Ishikawa (cell line): ENCODE measurements at regions not wholly inside any gene's neighbourhood (a gene's known extent, or its start where the extent isn't known, plus 50 kb on each side); places are given as distances from the start of the nearest gene placed in this dataset.

Experiments used
- EGR1 ChIP-seq: IDR thresholded peaks from 2 replicates; pipeline ENCODE4 v1.6.1; 2012
- EP300 ChIP-seq: IDR thresholded peaks from 2 replicates; pipeline ENCODE4 v1.6.1; 2012; ENCODE audit warnings: borderline replicate concordance
- MAX ChIP-seq: IDR thresholded peaks from 2 replicates; pipeline ENCODE4 v1.6.1; 2012
- NFIC ChIP-seq: IDR thresholded peaks from 2 replicates; pipeline ENCODE4 v1.6.1; 2012
- RAD21 ChIP-seq: IDR thresholded peaks from 2 replicates; pipeline ENCODE4 v1.6.1; 2012; ENCODE audit warnings: low read depth
- REST ChIP-seq: IDR thresholded peaks from 2 replicates; pipeline ENCODE4 v1.6.1; 2012; ENCODE audit warnings: low read depth, mild to moderate bottlenecking
- TAF1 ChIP-seq: IDR thresholded peaks from 2 replicates; pipeline ENCODE4 v1.6.1; 2012; ENCODE audit warnings: low read depth, mild to moderate bottlenecking

- TF ChIP-seq RAD21 (no peak), REST (no peak), EP300 (no peak), EGR1 (no peak), MAX (no peak), TAF1 (no peak), NFIC (no peak)
These were observed 1033.6 kb downstream of the SLITRK5 start for GRCh38 chr13:88704600-88705275.
